WTC11 (cell line): ENCODE measurements at regions not wholly inside any gene's neighbourhood (a gene's known extent, or its start where the extent isn't known, plus 50 kb on each side); places are given as distances from the start of the nearest gene placed in this dataset.

Experiments
- ATAC-seq: fragments of 200-7000 bp; cut with Tn5 transposase; 2 replicates; pipeline ENCODE4 v1.10.0; 2021; ENCODE audit warnings: mild to moderate bottlenecking, moderate library complexity
- CTCF ChIA-PET: fragments of 300-600 bp; sonication (Branson Sonifier 250); formaldehyde crosslinking; loops from one replicate; lab custom pipeline; 2021; ENCODE audit warnings: antibody characterized with exemption; lab: Charles Lee
- POLR2A ChIA-PET: fragments of 350-600 bp; sonication (Branson Sonifier 250); formaldehyde crosslinking; loops from one replicate; lab custom pipeline; 2021; ENCODE audit warnings: antibody characterized with exemption; lab: Charles Lee
- DNase-seq: peaks from one replicate; pipeline ENCODE4 v3.0.0; 2021; ENCODE audit warnings: low spot score
- H3K27ac Mint-ChIP-seq: 2 replicates; pipeline ENCODE4 v1.8.0; 2021; ENCODE audit warnings: mixed read lengths
- H3K27me3 Mint-ChIP-seq: 2 replicates; pipeline ENCODE4 v1.8.0; 2021; ENCODE audit warnings: low read depth, mild to moderate bottlenecking, moderate library complexity, mixed read lengths
- H3K36me3 Mint-ChIP-seq: 2 replicates; pipeline ENCODE4 v1.8.0; 2021; ENCODE audit warnings: mixed read lengths
- H3K4me1 Mint-ChIP-seq: 2 replicates; pipeline ENCODE4 v1.8.0; 2022; ENCODE audit warnings: mixed read lengths
- H3K4me3 Mint-ChIP-seq: 2 replicates; pipeline ENCODE4 v1.8.0; 2021; ENCODE audit warnings: mild to moderate bottlenecking, moderate library complexity, mixed read lengths
- H3K9me3 Mint-ChIP-seq: 2 replicates; pipeline ENCODE4 v1.8.0; 2021; ENCODE audit warnings: mixed read lengths
- ATF1 ChIP-seq: sonication (generic); formaldehyde crosslinking; IDR thresholded peaks from 2 replicates; pipeline ENCODE4 v1.8.1; 2023; ENCODE audit warnings: mild to moderate bottlenecking, moderate library complexity, missing genetic modification reagents
- ATF2 ChIP-seq: sonication (generic); formaldehyde crosslinking; IDR thresholded peaks from 2 replicates; pipeline ENCODE4 v1.8.1; 2022; ENCODE audit warnings: low read depth, missing genetic modification reagents, borderline replicate concordance
- CREM ChIP-seq: sonication (generic); formaldehyde crosslinking; IDR thresholded peaks from 2 replicates; pipeline ENCODE4 v1.8.1; 2022; ENCODE audit warnings: mild to moderate bottlenecking, missing genetic modification reagents, moderate library complexity
- ELF4 ChIP-seq: sonication (generic); formaldehyde crosslinking; IDR thresholded peaks from 2 replicates; pipeline ENCODE4 v1.8.1; 2022; ENCODE audit warnings: low read depth, mild to moderate bottlenecking, moderate library complexity, missing genetic modification reagents
- FOXK1 ChIP-seq: sonication (generic); formaldehyde crosslinking; IDR thresholded peaks from 2 replicates; pipeline ENCODE4 v1.8.0; 2022; ENCODE audit warnings: mild to moderate bottlenecking, moderate library complexity, missing genetic modification reagents
- JAZF1 ChIP-seq: fragments of 250-450 bp; sonication (Bioruptor Pico); IDR thresholded peaks from 2 replicates; pipeline ENCODE4 v1.9.0; 2021; ENCODE audit warnings: moderate library complexity, mild to moderate bottlenecking, inconsistent platforms
- MXD4 ChIP-seq: fragments of 250-450 bp; sonication (Bioruptor Pico); IDR thresholded peaks from 2 replicates; pipeline ENCODE4 v1.8.0; 2021; ENCODE audit warnings: mild to moderate bottlenecking, moderate library complexity, borderline replicate concordance
- MYBL2 ChIP-seq: sonication (generic); formaldehyde crosslinking; IDR thresholded peaks from 2 replicates; pipeline ENCODE4 v1.8.1; 2023; ENCODE audit warnings: mild to moderate bottlenecking, moderate library complexity, missing genetic modification reagents
- PRDM15 ChIP-seq: sonication (generic); formaldehyde crosslinking; IDR thresholded peaks from 2 replicates; pipeline ENCODE4 v1.8.0; 2022; ENCODE audit warnings: missing genetic modification reagents
- PRRX2 ChIP-seq: fragments of 250-450 bp; sonication (Bioruptor Pico); IDR thresholded peaks from 2 replicates; pipeline ENCODE4 v1.8.0; 2021; ENCODE audit warnings: mild to moderate bottlenecking
- SOX15 ChIP-seq: fragments of 250-450 bp; sonication (Bioruptor Pico); IDR thresholded peaks from 2 replicates; pipeline ENCODE4 v1.9.0; 2021; ENCODE audit warnings: mild to moderate bottlenecking
- USF1 ChIP-seq: sonication (generic); formaldehyde crosslinking; IDR thresholded peaks from 2 replicates; pipeline ENCODE4 v1.8.0; 2022; ENCODE audit warnings: mild to moderate bottlenecking, missing genetic modification reagents
- ZBTB43 ChIP-seq: sonication (generic); formaldehyde crosslinking; IDR thresholded peaks from 2 replicates; pipeline ENCODE4 v1.8.1; 2023; ENCODE audit warnings: mild to moderate bottlenecking, missing genetic modification reagents
- ZNF317 ChIP-seq: sonication (generic); formaldehyde crosslinking; IDR thresholded peaks from 2 replicates; pipeline ENCODE4 v1.8.1; 2023; ENCODE audit warnings: low read depth, mild to moderate bottlenecking, moderate library complexity, missing genetic modification reagents, borderline replicate concordance
- ZNF423 ChIP-seq: fragments of 250-450 bp; sonication (Bioruptor Pico); IDR thresholded peaks from 2 replicates; pipeline ENCODE4 v2.1.2; 2022; ENCODE audit warnings: mild to moderate bottlenecking, moderate library complexity
- ZNF532 ChIP-seq: fragments of 250-450 bp; sonication (Bioruptor Pico); IDR thresholded peaks from 2 replicates; pipeline ENCODE4 v1.9.0; 2021; ENCODE audit warnings: mild to moderate bottlenecking, borderline replicate concordance

GRCh38 chr6:149153693-149154092 is 163.8 kb upstream of the TAB2 start:
- peaks cover 13% of the 10 kb centered on the region for H3K4me1 Mint-ChIP-seq
- H3K4me3 Mint-ChIP-seq = no peak overlapping the region
- DNase-seq (no peak), ATAC-seq (no peak)
- no peaks in the 10 kb centered on the region for H3K36me3 Mint-ChIP-seq
- peaks cover 2% of the 10 kb centered on the region; the same call in 1 of the 2 replicates for H3K27me3 Mint-ChIP-seq
- no peak overlapping the region for H3K27ac Mint-ChIP-seq
- TF ChIP-seq ZNF317 (no peak), PRDM15 (CRISPR knock-in tag) (no peak), MXD4 (CRISPR knock-in tag) (no peak), FOXK1 (no peak), ATF1 (CRISPR knock-in tag) (no peak), ZNF423 (no peak), PRRX2 (CRISPR knock-in tag) (no peak), ZNF532 (CRISPR knock-in tag) (no peak), CREM (CRISPR knock-in tag) (no peak), ZBTB43 (CRISPR knock-in tag) (no peak), JAZF1 (CRISPR knock-in tag) (no peak), USF1 (no peak), SOX15 (CRISPR knock-in tag) (no peak)
- TF ChIP-seq, all 79 proteins: peak for 0
- H3K9me3 Mint-ChIP-seq = peaks cover 17% of the 10 kb centered on the region
- ChIA-PET POLR2A (no interaction called here), CTCF (no interaction called here)

- Mint-ChIP-seq H3K36me3 (no peaks in the 10 kb centered on the region), H3K27me3 (peaks cover 2% of the 10 kb centered on the region; the same call in 1 of the 2 replicates)
Observed at GRCh38 chr6:149154261-149154821, 163.2 kb upstream of the TAB2 start.

More at GRCh38 chr6:149154261-149154821, 163.2 kb upstream of the TAB2 start:
- Mint-ChIP-seq H3K9me3 (peaks cover 17% of the 10 kb centered on the region), H3K4me1 (peaks cover 13% of the 10 kb centered on the region), H3K4me3 (no peak overlapping the region), H3K27ac (no peak overlapping the region)
- ChIA-PET CTCF (no interaction called here), POLR2A (no interaction called here)
- no peak for TF ChIP-seq ELF4 (CRISPR knock-in tag)
- TF ChIP-seq MYBL2 (CRISPR knock-in tag) = no peak
- TF ChIP-seq ATF2 (CRISPR knock-in tag) = no peak
- DNase-seq = no peak
- no peak for ATAC-seq
